ENCODE measurements at regions not wholly inside any gene's neighbourhood (a gene's known extent, or its start where the extent isn't known, plus 50 kb on each side); places are given as distances from the start of the nearest gene placed in this dataset.

DNA sequence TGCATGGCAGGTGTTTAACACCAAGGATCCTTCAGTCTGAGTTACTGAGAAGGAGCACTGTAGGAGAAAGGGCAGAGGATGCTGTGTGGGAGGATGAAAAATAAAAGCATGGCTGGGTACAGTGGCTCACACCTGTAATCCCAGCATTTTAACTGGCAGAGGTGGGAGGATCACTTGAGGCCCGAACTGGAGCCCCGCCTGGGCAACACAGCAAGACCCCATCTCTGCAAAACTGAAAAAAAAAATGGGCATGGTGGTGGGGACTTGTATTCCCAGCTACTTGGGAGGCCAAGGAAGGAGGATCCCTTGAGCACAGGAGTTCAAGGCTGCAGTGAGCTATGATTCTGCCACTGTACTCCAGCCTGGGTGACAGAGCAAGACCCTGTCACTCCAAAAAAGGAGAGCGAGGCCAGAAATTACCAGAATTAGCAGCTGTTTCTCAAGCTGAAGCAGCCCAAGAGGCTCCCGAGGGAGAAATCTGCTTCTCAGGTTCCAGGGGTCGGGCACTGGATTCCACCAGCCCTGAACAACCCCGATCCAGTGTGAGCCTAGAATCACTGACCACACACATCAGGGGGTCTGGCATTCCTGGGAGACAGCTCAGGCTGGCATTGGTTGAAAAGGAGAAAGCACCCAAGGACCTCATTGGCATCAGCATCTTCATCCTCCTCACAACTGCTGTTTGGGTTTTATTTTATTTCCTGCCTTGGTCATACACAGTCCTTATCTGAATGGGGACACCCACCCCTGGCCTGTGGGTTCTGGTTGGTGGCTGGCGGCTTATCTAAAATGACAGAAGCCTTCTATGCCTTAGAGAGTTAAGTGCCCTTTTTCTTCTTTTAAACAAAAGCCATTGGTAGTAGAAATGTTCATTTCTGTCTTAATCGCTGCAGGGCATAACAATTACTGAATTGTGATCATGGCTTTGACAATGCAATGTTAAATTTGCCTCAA lies 66.3 kb upstream of the TRIM2 start:
- DNase-seq (ENCODE audit: low read depth) = no peak

DNA sequence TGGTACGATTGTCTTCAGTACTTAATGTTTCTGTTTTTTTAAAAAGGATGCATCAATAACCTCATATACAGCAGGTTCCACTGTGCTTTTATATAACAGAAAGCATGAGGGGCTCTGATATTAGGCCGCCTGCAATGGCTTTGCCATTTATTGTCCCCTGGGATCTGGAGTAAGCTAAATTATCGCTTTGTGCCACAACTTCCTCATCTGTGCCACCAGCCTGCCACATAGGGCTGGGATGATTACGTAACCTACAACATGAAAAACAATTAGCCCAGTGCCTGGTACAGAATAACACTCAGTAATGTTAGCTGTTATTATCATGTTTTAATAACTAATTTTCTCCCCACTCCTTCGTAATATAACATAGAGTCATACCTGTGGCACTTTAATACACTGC lies 65.5 kb upstream of the TRIM2 start:
- DNase-seq (ENCODE audit: low read depth) = no peak

DNA sequence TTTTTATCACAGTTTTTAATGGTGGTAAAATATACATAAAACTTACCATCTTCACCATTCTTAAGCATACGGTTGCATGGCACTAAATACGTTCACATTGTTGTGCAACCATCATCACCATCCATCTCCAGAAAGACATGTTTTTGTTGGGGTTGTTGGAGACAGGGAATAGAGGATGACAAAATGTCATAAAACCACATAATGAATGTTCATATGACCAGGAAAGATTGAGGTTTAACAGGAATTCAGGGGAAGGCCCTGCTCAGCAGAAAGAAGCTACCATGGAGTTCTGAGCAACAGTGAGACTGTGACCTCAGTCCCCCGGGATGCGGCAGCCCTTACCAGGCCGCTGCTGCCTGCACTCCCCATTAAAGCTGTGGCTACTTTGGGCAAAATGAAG lies 63.9 kb upstream of the TRIM2 start:
- DNase-seq (ENCODE audit: low read depth) = no peak

- DNase-seq (ENCODE audit: low read depth) = no peak
Observed at GRCh38 chr4:153141238-153141637, 63.0 kb upstream of the TRIM2 start.

DNA sequence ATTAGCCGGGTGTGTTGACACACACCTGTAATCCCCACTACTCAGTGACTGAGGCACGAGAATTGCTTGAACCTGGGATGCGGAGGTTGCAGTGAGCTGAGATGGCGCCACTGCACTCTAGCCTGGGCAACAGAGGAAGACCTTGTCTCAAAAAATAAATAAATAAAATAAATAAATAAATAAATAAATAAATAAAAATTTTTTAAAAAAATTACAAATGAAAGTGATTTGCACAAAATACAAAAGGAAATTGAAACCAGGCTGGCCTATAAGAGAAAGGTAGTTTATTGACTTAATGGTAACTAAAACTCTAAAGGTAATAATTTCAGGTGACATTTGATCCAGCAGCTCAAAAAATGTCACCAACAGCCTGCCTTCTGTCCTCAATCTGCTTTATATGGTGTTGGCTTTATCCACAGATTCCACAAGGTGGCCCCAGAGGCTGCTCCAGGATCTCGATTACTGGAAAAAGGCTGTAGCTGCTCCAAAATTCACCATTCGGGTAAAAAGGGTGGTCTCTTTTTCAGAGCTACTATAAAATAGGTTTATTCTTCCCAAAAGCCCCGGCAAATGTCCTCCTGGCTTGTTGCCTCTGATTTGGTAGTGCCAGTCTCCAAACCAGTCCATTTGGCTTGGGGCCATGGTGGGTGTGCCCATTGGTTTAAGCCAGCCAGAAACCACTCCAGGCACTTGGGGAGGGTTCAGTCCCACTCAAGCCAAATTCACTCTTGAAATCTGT lies 61.4 kb upstream of the TRIM2 start:
- DNase-seq (ENCODE audit: low read depth) = peak; percentile 7

GRCh38 chr4:153143527-153144348 lies 60.5 kb upstream of the TRIM2 start:
- DNase-seq (ENCODE audit: low read depth) = no peak

- DNase-seq (ENCODE audit: low read depth) = no peak
Observed at GRCh38 chr4:153146031-153146430, 58.2 kb upstream of the TRIM2 start.

- DNase-seq (ENCODE audit: low read depth) = no peak
Observed at GRCh38 chr4:153146961-153147360, 57.3 kb upstream of the TRIM2 start.

DNA sequence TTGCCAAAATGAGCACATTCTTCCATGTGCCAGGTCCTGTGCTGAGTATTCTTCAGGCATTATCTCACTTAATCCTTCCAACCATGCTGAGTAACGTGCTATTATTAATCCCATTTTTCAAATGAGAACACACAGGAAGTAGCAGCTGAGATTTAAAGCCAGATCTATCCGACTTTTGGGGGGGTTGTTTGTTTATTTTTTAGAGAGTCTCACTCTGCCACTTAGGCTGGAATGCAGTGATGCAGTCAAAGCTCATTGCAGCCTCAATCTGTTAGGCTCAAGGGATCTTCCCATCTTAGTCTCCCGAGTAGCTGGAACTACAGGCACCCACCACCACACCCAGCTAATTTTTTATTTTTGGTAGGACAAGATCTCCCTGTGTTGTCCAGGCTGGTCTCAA lies 55.5 kb upstream of the TRIM2 start:
- DNase-seq (ENCODE audit: low read depth) = no peak

GRCh38 chr4:153151535-153152455 lies 52.4 kb upstream of the TRIM2 start:
- peak; percentile 14 for DNase-seq (ENCODE audit: low read depth)

DNA sequence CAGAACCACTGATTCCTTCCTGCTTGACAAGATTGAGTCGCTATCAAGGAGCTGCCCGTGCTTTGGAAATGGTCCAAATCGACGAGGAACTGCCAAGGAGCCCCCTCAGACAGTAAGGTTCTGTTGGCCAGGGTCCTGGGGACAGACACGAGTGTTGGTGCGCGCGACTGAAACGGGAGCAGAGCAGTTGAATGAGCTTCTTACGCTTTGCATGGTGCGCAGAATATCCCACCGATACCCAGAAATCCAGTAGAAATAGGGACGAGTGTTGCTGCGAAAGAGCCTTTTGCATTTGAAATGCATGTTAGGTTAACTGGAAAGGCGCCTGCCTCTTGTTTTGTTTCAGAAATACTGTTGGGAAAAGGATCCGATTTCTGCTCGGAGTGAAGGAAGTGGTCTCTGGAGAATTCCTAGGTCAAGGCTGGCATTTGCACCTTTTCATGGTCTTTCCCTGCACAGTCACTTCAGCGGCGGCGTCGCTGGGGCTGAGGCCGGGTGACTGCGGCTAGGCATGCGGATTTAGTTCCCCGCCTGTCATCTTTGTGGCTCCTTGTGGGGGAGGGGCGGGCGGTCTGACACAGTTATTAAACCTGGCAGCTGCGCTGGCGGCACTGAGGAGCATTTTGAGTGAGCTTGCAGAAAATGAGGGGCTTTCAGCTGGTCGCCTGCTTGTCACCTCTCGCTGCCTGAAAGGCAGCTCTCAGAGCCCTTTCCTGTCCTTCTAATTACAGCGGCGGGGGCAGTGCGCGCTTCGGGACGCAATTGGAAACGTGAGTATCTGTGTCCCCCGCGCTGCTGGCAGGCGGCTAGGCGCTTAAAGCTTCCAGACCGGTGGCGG lies 51.5 kb upstream of the TRIM2 start:
- DNase-seq (ENCODE audit: low read depth) = peak; percentile 48

- peak; percentile 45 for DNase-seq (ENCODE audit: low read depth)
Observed at GRCh38 chr4:153153339-153153871, 50.8 kb upstream of the TRIM2 start.

DNA sequence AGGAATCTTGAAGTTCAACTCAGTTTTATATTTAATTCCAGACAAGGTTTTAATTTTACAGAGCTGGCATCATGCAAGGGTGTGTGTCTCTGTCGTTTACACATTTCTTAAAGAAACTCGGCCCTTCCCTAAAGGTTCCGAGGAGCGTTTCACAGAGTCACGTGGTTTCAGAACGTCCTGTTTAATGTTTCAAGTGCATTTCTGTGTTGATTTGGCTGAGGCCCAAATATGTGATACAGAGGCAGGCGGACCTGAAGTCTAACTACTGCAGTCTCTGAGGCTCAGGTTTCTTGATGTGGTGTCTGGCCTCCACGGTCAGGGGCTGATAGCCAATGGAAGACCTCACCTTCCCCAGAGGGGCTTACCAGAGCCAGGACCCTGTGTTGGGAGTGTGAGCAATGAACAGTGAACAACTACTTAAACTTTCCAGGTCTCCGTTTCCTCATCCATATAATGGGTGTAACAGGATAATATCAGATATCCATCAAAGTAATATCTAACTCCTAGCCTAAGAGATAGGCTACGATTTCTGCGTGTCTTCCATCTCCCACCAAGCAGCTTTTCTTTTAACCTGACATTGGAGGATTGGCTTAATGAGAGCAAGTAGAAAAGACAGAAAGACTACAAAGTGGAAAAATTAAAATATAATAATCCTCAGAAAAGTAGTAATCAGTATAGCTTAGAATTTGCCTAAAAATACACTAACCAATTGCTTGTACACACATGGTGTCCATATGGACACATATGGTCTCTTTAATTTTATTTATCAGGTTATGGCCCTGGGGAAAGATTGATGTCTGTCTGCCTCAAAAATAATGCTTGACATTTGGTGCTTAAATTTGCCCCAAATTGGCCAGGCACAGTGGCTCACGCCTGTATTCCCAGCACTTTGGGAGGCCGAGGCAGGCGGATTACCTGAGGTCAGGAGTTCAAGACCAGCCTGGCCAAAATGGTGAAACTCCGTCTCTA lies 50.0 kb upstream of the TRIM2 start:
- DNase-seq (ENCODE audit: low read depth) = no peak

All from stimulated activated CD8-positive, alpha-beta memory T cell treated with anti-CD3 and anti-CD28 coated beads, Interleukin-4, amount 100 ng/mL, for 24 hours (primary cell).